ENCODE measurements at regions not wholly inside any gene's neighbourhood (a gene's known extent, or its start where the extent isn't known, plus 50 kb on each side); places are given as distances from the start of the nearest gene placed in this dataset.

DNA sequence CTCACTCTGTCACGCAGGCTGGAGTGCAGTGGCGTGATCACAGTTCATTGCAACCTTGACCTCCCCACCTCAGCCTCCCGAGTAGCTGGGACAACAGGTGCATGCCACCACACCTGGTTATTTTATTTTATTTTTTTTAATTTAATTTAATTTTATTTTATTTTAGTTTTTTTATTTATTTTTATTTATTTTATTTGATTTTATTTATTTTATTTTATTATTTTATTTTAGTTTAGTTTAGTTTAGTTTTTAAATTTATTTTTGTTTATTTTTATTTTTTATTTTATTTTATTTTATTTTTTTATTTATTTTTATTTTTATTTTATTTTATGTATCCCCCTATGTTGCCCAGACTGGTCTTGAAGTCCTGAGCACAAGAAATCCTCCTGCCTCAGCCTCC lies 202.3 kb upstream of the SLCO3A1 start:
- TF ChIP-seq, protein P1, sequence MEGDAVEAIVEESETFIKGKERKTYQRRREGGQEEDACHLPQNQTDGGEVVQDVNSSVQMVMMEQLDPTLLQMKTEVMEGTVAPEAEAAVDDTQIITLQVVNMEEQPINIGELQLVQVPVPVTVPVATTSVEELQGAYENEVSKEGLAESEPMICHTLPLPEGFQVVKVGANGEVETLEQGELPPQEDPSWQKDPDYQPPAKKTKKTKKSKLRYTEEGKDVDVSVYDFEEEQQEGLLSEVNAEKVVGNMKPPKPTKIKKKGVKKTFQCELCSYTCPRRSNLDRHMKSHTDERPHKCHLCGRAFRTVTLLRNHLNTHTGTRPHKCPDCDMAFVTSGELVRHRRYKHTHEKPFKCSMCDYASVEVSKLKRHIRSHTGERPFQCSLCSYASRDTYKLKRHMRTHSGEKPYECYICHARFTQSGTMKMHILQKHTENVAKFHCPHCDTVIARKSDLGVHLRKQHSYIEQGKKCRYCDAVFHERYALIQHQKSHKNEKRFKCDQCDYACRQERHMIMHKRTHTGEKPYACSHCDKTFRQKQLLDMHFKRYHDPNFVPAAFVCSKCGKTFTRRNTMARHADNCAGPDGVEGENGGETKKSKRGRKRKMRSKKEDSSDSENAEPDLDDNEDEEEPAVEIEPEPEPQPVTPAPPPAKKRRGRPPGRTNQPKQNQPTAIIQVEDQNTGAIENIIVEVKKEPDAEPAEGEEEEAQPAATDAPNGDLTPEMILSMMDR (conservative IDR thresholded peaks at IDR 0.05; ENCODE audit: low read depth in 2 of 2): no peak
- no peak for TF ChIP-seq POLR2AphosphoS5 (IDR thresholded peaks at IDR 0.05; ENCODE audit: low read depth)
- TF ChIP-seq, protein P2, sequence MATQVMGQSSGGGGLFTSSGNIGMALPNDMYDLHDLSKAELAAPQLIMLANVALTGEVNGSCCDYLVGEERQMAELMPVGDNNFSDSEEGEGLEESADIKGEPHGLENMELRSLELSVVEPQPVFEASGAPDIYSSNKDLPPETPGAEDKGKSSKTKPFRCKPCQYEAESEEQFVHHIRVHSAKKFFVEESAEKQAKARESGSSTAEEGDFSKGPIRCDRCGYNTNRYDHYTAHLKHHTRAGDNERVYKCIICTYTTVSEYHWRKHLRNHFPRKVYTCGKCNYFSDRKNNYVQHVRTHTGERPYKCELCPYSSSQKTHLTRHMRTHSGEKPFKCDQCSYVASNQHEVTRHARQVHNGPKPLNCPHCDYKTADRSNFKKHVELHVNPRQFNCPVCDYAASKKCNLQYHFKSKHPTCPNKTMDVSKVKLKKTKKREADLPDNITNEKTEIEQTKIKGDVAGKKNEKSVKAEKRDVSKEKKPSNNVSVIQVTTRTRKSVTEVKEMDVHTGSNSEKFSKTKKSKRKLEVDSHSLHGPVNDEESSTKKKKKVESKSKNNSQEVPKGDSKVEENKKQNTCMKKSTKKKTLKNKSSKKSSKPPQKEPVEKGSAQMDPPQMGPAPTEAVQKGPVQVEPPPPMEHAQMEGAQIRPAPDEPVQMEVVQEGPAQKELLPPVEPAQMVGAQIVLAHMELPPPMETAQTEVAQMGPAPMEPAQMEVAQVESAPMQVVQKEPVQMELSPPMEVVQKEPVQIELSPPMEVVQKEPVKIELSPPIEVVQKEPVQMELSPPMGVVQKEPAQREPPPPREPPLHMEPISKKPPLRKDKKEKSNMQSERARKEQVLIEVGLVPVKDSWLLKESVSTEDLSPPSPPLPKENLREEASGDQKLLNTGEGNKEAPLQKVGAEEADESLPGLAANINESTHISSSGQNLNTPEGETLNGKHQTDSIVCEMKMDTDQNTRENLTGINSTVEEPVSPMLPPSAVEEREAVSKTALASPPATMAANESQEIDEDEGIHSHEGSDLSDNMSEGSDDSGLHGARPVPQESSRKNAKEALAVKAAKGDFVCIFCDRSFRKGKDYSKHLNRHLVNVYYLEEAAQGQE (IDR thresholded peaks at IDR 0.05; ENCODE audit: unreplicated experiment): no peak
- TF ChIP-seq EZH2 (IDR thresholded peaks at IDR 0.05; ENCODE audit: low read depth, unreplicated experiment): no peak
- TF ChIP-seq STAT1 (IDR thresholded peaks at IDR 0.05; ENCODE audit: unreplicated experiment): no peak
- no peak for TF ChIP-seq EZH2phosphoT487 (IDR thresholded peaks at IDR 0.05; ENCODE audit: unreplicated experiment)
- TF ChIP-seq CREB1 (CRISPR knock-in tag; IDR thresholded peaks at IDR 0.05; ENCODE audit: low read depth): no peak
- TF ChIP-seq JUNB (IDR thresholded peaks at IDR 0.05; ENCODE audit: unreplicated experiment): no peak
- TF ChIP-seq, protein P3, sequence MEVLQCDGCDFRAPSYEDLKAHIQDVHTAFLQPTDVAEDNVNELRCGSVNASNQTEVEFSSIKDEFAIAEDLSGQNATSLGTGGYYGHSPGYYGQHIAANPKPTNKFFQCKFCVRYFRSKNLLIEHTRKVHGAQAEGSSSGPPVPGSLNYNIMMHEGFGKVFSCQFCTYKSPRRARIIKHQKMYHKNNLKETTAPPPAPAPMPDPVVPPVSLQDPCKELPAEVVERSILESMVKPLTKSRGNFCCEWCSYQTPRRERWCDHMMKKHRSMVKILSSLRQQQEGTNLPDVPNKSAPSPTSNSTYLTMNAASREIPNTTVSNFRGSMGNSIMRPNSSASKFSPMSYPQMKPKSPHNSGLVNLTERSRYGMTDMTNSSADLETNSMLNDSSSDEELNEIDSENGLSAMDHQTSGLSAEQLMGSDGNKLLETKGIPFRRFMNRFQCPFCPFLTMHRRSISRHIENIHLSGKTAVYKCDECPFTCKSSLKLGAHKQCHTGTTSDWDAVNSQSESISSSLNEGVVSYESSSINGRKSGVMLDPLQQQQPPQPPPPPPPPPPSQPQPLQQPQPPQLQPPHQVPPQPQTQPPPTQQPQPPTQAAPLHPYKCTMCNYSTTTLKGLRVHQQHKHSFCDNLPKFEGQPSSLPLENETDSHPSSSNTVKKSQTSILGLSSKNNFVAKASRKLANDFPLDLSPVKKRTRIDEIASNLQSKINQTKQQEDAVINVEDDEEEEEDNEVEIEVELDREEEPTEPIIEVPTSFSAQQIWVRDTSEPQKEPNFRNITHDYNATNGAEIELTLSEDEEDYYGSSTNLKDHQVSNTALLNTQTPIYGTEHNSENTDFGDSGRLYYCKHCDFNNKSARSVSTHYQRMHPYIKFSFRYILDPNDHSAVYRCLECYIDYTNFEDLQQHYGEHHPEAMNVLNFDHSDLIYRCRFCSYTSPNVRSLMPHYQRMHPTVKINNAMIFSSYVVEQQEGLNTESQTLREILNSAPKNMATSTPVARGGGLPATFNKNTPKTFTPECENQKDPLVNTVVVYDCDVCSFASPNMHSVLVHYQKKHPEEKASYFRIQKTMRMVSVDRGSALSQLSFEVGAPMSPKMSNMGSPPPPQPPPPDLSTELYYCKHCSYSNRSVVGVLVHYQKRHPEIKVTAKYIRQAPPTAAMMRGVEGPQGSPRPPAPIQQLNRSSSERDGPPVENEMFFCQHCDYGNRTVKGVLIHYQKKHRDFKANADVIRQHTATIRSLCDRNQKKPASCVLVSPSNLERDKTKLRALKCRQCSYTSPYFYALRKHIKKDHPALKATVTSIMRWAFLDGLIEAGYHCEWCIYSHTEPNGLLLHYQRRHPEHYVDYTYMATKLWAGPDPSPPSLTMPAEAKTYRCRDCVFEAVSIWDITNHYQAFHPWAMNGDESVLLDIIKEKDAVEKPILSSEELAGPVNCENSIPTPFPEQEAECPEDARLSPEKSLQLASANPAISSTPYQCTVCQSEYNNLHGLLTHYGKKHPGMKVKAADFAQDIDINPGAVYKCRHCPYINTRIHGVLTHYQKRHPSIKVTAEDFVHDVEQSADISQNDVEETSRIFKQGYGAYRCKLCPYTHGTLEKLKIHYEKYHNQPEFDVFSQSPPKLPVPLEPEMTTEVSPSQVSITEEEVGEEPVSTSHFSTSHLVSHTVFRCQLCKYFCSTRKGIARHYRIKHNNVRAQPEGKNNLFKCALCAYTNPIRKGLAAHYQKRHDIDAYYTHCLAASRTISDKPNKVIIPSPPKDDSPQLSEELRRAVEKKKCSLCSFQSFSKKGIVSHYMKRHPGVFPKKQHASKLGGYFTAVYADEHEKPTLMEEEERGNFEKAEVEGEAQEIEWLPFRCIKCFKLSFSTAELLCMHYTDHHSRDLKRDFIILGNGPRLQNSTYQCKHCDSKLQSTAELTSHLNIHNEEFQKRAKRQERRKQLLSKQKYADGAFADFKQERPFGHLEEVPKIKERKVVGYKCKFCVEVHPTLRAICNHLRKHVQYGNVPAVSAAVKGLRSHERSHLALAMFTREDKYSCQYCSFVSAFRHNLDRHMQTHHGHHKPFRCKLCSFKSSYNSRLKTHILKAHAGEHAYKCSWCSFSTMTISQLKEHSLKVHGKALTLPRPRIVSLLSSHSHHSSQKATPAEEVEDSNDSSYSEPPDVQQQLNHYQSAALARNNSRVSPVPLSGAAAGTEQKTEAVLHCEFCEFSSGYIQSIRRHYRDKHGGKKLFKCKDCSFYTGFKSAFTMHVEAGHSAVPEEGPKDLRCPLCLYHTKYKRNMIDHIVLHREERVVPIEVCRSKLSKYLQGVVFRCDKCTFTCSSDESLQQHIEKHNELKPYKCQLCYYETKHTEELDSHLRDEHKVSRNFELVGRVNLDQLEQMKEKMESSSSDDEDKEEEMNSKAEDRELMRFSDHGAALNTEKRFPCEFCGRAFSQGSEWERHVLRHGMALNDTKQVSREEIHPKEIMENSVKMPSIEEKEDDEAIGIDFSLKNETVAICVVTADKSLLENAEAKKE (CRISPR knock-in tag; IDR thresholded peaks at IDR 0.05): no peak
